HG03460 (cell line): ENCODE measurements at regions not wholly inside any gene's neighbourhood (a gene's known extent, or its start where the extent isn't known, plus 50 kb on each side); places are given as distances from the start of the nearest gene placed in this dataset.

Experiments
- ATAC-seq: cut with Tn5 transposase; IDR thresholded peaks from one replicate; pipeline ENCODE4 v1.9.1; 2021; ENCODE audit not compliant: unreplicated experiment

DNA sequence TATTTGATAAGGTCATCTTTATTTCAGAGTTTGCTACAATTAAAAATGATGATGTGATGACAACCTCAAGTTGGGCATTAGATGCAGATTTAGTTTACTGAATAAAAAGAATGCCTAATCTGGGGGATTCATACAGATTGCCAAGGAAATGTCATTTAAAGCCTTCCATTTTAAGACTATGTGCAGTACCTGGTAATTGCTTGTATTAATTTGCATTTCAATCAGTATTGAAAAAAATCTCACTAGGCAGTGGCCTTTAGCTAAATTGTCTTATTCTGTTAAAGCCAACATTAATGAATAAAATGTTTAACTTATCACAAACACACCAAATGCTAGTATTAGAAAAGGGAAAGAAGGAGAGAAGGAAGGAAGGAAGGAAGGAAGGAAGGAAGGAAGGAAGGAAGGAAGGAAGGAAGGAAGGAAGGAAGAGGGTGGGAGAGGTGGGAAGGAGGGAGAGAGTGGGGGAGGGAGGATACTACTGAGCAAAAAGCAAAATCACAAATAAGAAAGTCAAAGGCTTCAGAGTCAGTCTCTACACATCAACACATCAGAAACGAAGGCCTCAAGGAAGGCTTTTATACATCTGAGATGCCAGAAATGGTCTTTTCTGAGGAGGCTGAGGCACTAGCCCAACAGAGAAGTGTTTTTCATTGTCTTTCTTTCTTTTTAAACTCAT, 271.1 kb upstream of the CLEC14A start:
- no peak for ATAC-seq

DNA sequence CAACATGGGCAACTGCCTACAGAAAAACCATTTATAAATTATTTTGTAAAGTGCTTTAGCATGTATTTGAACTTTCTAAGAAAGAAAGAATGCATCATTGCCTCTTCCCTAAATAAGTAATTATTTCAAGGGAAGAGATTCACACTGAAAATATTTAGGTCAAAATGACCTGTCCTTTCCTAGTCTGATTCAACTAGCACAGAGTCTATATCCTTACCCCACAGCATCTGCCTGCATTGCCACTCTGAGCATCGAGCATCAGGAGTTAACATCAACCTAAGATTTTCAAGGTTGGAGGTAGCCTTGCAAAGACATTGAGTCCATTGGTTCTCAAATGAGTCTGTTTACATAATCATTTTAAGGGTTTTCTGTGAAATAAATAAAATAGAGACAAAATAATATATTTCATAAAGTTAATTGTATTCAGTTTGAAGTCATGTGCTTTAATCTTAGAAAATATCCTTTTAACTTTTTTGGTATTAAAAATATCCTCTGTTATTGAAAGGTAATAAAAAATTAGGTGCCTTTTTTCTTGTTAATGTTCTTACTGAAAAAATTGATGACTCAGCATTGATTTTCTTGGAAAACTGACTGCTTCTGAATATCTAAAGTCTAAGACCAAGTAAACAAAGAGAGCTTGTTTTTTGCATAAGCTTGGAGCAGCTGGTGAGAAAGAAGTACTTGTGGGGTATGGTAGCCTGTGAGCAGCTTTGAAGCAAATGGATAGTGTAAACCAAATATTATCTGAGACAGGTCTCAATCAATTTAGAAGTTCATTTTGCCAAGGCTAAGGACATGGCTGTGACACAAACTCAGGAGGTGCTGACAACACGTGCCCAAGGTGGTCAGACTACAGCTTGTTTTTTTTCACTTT, 269.0 kb upstream of the CLEC14A start:
- no peak for ATAC-seq

DNA sequence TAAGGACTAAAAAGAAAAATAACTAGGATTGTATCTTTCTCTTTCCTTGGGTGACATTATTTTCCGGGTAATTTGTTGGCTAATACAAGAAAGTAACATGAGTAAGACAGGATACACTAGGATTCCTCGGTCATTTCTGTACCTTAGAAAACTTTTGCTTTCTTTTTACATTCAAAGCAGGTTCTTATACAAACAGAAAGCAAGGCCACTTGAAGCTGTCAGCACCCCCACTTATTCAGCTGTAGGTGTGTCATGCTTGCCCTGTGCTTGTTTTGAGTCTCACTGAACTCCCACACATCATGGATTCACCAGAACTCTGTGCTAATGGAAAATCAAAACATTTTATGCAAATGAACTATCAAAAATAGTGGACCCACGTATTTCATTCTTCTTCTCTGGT, 266.8 kb upstream of the CLEC14A start:
- no peak for ATAC-seq

DNA sequence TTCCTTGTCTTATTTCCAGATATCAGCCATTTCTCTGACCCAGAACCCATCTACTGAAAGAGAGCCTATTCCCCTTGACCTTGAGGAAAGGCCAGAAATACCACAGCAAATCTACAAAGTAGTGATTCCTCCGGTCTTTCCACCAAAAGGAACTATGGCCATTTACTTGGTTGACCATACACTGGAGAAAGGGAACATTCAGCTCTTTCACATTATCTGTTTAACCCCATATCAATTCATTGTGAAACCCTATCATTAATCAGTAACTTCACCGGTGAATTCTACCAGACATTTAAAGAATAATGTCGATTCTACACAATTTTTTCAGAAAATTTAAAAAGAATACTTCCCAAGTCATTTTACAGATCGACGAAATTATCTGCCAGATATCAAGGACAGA, 265.7 kb upstream of the CLEC14A start:
- no peak for ATAC-seq

DNA sequence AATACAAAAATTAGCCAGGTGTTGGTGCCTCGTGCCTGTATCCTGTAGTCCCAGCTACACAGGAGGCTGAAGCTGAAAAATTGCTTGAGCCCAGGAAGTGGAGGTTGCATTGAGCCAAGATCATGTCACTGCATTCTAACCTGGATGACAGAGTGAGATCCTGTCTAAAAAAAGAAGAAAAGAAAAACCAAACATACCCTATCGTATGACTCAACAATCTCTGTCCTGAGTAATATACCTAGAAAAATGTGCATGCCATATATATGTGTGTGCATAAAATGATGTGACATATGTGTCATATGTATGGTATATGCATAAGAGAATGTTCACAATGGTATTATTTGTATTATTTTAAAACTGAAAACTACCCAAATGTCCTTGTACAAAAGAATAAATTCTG, 261.5 kb upstream of the CLEC14A start:
- ATAC-seq = no peak

DNA sequence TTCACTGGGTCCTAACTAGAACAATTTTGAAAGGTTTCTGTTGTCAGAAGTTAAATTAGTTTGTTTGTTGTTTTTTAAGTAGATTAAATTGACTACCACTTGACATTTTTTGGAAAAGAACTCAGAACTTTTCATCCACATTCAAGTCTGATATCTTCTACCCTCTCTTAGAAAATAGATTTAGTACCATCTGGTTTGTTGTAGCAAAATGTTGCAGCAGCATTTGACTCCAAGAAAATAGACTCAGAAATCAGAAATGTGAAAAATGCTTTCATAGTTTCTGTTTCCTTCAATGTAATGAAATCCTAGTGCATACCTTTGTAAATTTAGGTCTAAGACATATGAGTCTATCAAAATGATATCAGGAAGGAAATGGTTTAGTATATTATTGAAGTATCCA, 256.3 kb upstream of the CLEC14A start:
- no peak for ATAC-seq

DNA sequence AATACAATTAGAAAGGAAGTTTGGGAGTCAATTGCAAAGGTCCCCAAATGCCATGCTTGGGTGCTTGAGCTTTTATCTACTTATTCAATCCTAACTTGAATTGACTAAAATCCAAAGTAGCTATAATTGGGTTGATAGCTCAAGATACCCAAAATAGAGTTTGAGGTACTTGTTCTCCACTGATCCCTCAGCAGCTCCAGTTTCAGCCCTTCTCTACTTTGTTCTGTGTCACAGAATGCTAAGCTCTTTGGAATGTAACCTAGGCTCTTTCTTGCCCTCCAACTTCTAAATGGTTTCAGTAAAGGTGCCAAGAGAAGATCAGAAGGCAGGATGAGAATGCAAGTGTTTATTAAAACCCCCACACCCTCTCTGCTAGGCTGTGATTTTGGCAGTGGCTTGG, 251.4 kb upstream of the CLEC14A start:
- ATAC-seq = no peak

DNA sequence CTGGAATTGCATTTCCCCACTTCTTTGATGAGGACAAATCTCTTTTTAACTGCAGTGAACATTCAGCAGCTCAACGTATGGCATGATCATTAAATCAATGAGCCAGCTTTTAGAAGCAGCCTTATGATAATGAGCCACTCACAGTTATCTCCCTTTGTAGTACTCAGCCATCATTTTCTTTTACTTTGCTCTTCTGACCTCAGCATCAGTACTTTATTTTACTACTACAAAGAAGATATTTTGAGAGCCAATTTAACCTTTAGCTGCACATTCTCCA, 250.0 kb upstream of the CLEC14A start:
- no peak for ATAC-seq

DNA sequence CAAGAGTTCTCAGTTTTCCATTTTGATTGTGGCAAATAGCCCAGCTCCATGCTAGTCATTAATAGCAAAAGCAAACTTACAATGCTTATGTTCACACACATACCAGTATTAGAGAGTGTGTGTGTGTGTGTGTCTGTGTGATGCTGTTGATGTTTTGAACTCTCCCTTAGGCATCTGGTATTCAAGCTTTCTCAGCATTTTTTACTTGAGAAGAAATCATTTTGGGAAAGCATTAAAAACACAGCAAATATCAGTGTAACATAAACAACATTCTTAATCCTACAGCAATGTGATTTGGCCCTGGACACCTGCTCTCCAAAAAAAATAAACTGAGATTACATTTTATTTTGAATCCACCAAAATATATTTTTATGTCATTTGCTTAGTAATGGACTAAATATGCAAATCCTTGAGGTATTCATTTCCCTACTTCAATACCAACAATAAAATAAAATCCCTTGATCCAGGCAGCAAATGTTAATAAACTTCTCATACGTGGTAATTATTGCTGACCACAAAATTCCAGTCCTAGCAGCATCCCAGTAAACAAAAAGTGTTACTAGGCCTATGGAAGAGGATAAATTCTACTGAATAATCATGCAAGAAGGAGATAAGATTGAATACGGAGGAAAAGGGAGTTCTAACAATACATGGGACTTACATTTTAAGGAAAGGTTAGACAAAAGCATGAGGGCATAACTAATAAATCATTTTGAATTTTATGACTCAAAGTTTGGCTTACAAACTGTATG, 249.5 kb upstream of the CLEC14A start:
- ATAC-seq = no peak

DNA sequence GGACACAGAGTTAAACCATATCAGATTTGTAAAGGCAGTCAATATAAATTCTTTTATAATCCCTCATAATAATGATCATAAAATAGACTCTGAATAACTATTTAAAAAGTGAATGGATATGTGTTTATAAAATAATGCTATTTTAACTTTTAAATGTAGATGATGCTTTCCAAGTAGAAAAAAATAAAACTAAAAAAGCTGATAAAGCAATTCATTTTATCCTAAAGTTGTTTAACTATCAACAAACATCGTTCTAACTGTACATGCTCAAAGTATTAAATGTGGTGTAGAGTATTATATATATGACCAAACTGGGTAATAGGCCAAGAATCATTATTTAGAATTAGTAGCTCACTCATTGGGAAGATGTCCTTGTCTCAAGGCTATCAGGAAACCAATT, 248.3 kb upstream of the CLEC14A start:
- ATAC-seq = no peak

DNA sequence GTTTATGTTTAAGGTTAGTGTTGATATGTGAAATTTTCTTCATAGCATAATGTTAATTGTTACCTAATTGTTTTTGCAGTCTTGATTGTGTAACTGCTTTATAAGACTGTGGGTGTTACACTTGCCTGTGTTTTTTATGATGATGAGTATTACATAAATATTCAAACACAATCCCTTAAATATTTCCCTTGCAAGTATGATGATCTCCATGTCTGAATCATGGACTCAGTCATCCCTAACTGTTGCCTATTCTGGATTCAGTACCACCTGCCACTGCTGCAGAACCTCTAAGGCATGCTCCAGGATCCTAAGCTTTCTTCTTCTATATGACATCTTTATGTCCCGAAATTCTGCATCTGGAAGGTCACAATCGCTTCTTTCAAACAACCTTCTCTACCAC, 246.3 kb upstream of the CLEC14A start:
- no peak for ATAC-seq

DNA sequence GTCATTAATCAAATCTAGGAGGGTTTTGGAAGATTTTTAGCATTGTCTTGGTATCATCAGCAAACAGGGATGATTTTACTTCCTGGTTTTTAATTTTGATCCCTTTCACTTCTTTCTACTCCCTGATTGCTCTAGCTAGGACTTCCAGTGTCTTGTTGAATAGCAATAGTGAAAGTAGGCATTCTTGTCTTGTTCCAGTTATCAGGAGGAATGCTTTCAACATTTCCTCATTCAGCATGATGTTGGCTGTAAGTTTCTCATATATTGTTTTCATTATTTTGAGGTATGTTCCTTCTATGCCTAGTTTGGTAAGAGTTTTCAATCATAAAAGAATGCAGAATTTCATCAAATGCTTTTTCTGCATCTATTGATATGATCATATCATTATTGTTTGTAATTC, 244.2 kb upstream of the CLEC14A start:
- ATAC-seq = no peak

DNA sequence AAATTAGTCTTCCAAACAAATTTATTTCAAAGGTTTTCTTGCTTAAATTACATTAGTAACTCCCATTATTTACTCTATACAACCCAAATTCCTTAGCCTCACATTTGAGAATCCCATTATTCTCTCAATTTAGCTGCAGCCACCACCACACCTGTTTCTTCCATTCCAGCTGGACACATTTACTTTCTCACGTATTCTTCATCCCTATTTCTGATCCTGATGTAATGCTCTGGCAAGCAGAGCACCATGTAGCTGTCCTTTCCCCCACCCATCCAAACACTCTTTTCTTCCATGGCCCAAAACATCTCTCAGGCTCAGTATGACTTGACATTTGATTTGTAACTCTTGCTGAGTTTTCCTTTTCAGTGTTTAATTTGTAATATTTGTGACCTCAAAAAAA, 240.2 kb upstream of the CLEC14A start:
- ATAC-seq = no peak

DNA sequence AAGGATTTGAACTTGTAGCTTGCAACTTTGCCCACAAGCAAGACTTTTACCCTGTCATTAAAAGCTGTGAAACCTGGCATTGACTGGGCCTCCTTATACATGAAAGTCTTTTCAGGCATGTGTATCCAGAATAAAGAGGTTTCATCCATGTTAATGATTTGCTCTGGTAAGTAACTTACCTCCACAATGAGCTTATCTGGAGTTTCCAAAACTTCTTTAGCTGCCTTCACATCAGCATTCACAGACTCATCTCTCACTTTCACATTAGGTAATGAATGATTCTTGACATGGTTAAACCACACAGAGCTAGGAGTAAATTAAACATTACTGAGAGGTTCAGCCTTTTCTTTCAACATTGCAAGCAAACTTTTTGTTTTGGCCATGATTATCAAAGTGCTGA, 234.4 kb upstream of the CLEC14A start:
- peak; percentile 89 for ATAC-seq

DNA sequence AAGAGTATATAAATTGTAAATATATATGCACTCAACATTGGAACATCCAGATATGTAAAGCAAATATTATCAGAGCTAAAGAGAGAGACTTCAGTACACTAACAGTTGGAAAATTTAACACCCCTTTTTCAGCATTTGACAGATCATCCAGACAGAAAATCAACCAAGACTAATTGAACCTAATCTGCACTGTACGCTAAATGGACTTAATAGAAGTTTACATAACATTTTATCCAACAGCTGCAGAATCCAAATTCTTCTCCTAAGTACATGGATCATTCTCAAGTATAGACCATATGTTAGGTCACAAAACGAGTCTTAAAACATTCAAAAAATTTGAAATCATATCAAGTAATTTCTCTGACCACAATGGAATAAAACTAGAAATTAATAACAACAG, 229.1 kb upstream of the CLEC14A start:
- no peak for ATAC-seq

DNA sequence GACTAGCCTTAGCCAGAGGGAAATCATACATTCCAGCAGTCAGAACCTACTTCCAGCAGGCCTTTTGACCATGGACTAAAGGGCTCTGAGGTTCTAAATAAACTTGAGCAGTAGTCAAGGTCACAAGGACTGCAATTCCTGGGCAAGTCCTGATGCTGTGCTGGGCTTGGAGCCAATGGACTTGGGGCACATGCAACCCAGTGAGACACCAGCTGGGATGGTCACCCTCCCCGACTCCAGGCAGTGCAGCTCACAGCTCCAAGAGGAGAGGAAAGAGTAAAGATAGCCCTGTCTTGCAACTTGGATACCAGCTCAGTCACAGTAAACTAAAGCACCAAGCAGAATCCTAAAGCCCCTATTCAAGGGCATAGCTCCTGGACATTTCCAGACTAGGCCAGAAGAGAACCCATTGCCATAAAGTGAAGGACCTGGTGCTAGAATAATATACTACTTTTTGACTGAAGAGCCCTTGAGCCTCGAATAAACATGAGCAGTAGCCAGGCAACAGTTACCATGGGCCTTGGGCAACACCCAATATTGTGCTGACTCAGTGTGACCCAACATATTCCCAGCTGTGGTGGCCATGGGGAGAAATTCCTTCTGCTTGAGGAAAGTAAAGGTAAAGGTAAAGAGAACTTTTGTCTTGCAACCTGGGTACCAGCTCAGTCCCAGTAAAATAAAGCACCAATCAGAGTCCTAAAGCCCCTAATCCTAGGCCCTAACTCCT, 226.2 kb upstream of the CLEC14A start:
- ATAC-seq = no peak

DNA sequence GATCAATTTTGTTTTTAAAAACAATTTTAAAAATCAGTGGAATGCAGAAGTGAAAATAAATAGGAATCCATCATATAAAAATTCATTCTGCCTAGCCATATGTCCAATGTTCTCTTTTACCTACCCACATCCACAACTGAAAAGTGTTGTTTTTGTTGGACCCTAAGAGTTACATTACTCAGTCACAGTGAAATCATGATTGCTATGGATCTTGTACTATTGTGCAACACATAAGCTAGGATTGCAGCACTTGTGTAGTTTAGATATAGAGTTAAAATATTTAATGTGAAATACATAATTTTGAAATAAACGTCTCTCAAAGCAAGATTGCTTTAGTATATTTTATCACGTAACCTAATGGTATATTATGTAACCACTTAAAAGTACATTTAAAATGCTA, 213.3 kb upstream of the CLEC14A start:
- ATAC-seq = no peak

DNA sequence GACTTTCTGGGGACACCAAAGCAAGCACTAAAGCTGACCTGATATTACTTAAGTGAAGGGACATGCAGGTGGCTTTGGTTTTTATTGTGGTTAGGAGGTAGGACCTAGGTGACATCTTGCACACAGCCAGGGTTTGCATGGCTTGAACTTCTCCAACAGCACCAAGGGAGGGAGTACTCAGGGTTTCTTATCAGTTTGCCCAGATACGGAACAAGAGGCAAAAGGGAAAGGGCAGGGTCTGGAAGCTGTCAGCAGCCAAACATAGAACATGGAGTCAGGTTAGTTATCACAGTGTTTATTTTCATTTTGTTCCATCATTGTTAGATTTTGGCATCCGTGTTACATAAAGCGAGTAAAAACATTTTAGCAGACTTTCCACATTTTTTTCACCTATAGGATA, 186.3 kb upstream of the CLEC14A start:
- ATAC-seq = no peak

DNA sequence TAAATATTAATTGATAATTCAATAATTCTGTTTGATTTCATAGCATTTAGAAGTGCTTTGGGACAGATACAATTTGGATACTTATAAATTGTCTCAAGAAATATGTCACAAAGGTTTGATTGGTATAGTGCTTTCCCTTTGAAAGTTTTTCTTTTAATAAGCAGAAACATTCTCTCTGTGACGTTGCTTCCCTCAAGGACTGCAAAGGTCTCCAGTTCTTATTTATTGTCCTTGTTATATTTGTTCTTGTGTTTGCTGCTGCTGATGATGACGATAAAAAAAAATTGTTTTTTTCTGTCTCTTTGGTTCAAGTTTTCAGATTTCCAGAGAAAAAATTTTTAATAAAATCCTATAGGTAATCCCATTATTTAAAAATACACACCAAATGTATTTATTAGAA, 176.3 kb upstream of the CLEC14A start:
- no peak for ATAC-seq

DNA sequence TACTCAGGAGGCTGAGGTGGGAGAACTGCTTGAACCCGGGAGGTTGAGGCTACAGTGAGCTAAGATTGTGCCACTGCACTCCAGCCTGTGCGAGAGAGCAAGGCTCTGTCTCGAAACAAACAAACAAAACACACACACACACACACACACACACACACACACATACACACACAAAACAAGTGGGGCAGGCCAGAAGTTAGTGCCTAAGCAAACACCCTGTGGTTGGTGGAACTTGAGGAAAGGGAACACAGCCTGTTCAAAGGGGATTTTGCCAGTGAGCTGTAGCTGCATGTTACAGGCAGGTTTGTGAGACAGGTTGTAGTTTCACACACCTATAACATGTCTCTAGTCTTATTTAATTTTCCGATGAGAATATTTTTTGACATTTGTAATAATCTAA, 175.3 kb upstream of the CLEC14A start:
- no peak for ATAC-seq

DNA sequence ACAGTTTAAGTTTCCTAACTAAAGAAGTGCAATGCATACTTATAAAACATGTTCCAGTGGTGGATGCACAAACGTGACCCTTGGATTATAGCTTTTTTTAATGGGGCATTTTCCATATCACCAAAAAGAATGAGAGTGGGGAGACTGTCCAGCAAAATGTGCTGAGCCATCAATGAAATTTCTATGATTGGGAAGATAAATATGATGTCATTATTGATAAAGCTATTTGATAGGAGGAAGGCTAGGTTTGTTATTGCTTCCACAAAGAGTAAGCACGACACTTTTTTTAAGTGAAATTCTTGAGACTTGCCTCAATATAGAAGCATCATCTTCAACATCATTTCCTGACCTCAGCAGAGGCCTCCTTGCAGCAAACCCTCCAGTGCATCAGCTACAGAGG, 174.6 kb upstream of the CLEC14A start:
- no peak for ATAC-seq
